ENCODE measurements at regions not wholly inside any gene's neighbourhood (a gene's known extent, or its start where the extent isn't known, plus 50 kb on each side); places are given as distances from the start of the nearest gene placed in this dataset.

GRCh38 chrX:17206584-17206983, 168.4 kb upstream of the NHS start:
- DNase-seq (ENCODE audit: low read depth) = no peak

GRCh38 chrX:17214962-17215361, 160.0 kb upstream of the NHS start:
- DNase-seq (ENCODE audit: low read depth) = no peak

GRCh38 chrX:17226736-17227135, 148.3 kb upstream of the NHS start:
- DNase-seq (ENCODE audit: low read depth) = no peak

- DNase-seq (ENCODE audit: low read depth) = no peak
Observed at GRCh38 chrX:17237146-17237545, 137.9 kb upstream of the NHS start.

- peak; percentile 7 for DNase-seq (ENCODE audit: low read depth)
Observed at GRCh38 chrX:17242470-17242869, 132.5 kb upstream of the NHS start.

GRCh38 chrX:17247144-17247543, 127.9 kb upstream of the NHS start:
- no peak for DNase-seq (ENCODE audit: low read depth)

GRCh38 chrX:17262123-17262522, 112.9 kb upstream of the NHS start:
- DNase-seq (ENCODE audit: low read depth) = no peak

- no peak for DNase-seq (ENCODE audit: low read depth)
Observed at GRCh38 chrX:17266136-17266535, 108.9 kb upstream of the NHS start.

- no peak for DNase-seq (ENCODE audit: low read depth)
Observed at GRCh38 chrX:17278961-17279360, 96.0 kb upstream of the NHS start.

GRCh38 chrX:17285983-17286382, 89.0 kb upstream of the NHS start:
- DNase-seq (ENCODE audit: low read depth) = no peak

- no peak for DNase-seq (ENCODE audit: low read depth)
Observed at GRCh38 chrX:17291171-17291900, 83.7 kb upstream of the NHS start.

- DNase-seq (ENCODE audit: low read depth) = no peak
Observed at GRCh38 chrX:17292111-17292527, 82.9 kb upstream of the NHS start.

- no peak for DNase-seq (ENCODE audit: low read depth)
Observed at GRCh38 chrX:17294561-17294960, 80.4 kb upstream of the NHS start.

GRCh38 chrX:17295791-17296190, 79.2 kb upstream of the NHS start:
- DNase-seq (ENCODE audit: low read depth) = no peak

GRCh38 chrX:17298564-17298963, 76.4 kb upstream of the NHS start:
- no peak for DNase-seq (ENCODE audit: low read depth)

- no peak for DNase-seq (ENCODE audit: low read depth)
Observed at GRCh38 chrX:17299206-17299605, 75.8 kb upstream of the NHS start.

- DNase-seq (ENCODE audit: low read depth) = no peak
Observed at GRCh38 chrX:17323397-17323796, 51.6 kb upstream of the NHS start.
